ENCODE measurements at regions not wholly inside any gene's neighbourhood (a gene's known extent, or its start where the extent isn't known, plus 50 kb on each side); places are given as distances from the start of the nearest gene placed in this dataset.

DNA sequence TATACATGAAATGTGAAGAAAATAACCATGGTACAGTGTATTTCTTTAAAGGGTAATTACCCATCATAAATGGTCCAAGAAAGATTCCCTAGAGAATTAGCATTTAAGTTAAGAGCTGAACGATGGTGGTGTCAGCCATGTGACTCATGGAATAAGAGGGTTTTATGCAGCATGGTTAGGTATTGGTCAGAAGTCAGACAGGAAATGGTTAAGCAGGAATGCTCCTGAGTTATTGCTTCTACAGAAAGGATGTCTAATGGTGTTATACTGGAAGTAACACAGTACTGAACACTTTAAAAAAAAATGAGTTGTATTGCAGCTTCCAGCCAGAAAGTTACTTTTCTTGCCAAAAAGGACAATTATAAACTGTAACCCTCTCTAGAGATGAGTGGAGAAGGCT is 72.7 kb upstream of the UBE2E3 start:
- H3K9me3 ChIP-seq = no peaks in the 10 kb centered on the region
- H3K36me3 ChIP-seq = no peaks in the 10 kb centered on the region
- intact Hi-C loops (cut with DNase I) = no loop called here
- DNase-seq (no peak), ATAC-seq (no peak)
- TF ChIP-seq, protein P1, sequence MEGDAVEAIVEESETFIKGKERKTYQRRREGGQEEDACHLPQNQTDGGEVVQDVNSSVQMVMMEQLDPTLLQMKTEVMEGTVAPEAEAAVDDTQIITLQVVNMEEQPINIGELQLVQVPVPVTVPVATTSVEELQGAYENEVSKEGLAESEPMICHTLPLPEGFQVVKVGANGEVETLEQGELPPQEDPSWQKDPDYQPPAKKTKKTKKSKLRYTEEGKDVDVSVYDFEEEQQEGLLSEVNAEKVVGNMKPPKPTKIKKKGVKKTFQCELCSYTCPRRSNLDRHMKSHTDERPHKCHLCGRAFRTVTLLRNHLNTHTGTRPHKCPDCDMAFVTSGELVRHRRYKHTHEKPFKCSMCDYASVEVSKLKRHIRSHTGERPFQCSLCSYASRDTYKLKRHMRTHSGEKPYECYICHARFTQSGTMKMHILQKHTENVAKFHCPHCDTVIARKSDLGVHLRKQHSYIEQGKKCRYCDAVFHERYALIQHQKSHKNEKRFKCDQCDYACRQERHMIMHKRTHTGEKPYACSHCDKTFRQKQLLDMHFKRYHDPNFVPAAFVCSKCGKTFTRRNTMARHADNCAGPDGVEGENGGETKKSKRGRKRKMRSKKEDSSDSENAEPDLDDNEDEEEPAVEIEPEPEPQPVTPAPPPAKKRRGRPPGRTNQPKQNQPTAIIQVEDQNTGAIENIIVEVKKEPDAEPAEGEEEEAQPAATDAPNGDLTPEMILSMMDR (IDR thresholded peaks at IDR 0.05) = no peak
- no peak for TF ChIP-seq POLR2A (IDR thresholded peaks at IDR 0.05)
- no peaks in the 10 kb centered on the region for H3K4me1 ChIP-seq
- no peaks in the 10 kb centered on the region for H3K27me3 ChIP-seq
- no peak overlapping the region for H3K27ac ChIP-seq
- 85% methylated on average over 1 of the region's 1 CpG for WGBS (ENCODE audit: insufficient coverage, low coverage, low lambda C conversion rate, missing lambda C conversion rate)
- no peak overlapping the region for H3K4me3 ChIP-seq

- H3K36me3 ChIP-seq = no peaks in the 10 kb centered on the region
- intact Hi-C loops (cut with DNase I) = no loop called here
- no peaks in the 10 kb centered on the region for H3K27me3 ChIP-seq
- no peak overlapping the region for H3K4me3 ChIP-seq
- no peaks in the 10 kb centered on the region for H3K4me1 ChIP-seq
- no peak overlapping the region for H3K27ac ChIP-seq
- ATAC-seq (no peak), DNase-seq (no peak)
- TF ChIP-seq, protein P1 (IDR thresholded peaks at IDR 0.05) = no peak
- TF ChIP-seq POLR2A (IDR thresholded peaks at IDR 0.05) = no peak
- H3K9me3 ChIP-seq = no peaks in the 10 kb centered on the region
These were observed 74.9 kb upstream of the UBE2E3 start for GRCh38 chr2:180905461-180905860.

DNA sequence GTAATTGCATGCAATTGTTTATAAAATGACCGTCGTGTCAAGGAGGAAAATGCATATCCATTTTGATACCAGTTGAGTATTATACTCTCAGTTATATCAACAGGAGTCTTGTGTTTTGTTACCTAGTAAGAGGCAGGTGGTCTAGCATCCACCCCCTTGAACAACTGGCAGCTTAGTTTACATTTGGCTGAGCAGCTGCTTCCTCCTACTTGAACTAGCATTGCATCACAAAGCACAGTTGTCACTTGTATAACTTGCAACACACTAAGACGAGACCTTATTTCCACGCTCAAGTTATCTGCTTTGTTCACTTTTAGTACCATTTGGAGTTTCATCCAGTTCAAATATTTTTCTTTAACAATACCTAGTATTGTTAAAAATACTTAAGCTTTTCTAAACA is 75.4 kb upstream of the UBE2E3 start:
- Histone ChIP-seq H3K36me3 (no peaks in the 10 kb centered on the region), H3K4me3 (no peak overlapping the region), H3K9me3 (no peaks in the 10 kb centered on the region), H3K27ac (no peak overlapping the region), H3K27me3 (no peaks in the 10 kb centered on the region), H3K4me1 (no peaks in the 10 kb centered on the region)
- intact Hi-C loops (cut with DNase I) = no loop called here
- TF ChIP-seq, protein P1 (IDR thresholded peaks at IDR 0.05) = no peak
- TF ChIP-seq POLR2A (IDR thresholded peaks at IDR 0.05) = no peak
- DNase-seq = no peak
- 45% methylated on average over 4 of the region's 4 CpGs for WGBS (ENCODE audit: insufficient coverage, low coverage, low lambda C conversion rate, missing lambda C conversion rate)
- no peak for ATAC-seq

- H3K4me3 ChIP-seq = no peak overlapping the region
- DNase-seq = no peak
- no peaks in the 10 kb centered on the region for H3K9me3 ChIP-seq
- H3K4me1 ChIP-seq = no peaks in the 10 kb centered on the region
- ATAC-seq = no peak
- H3K27me3 ChIP-seq = no peaks in the 10 kb centered on the region
- WGBS (ENCODE audit: insufficient coverage, low coverage, low lambda C conversion rate, missing lambda C conversion rate) = 53% methylated on average over 4 of the region's 4 CpGs
- H3K36me3 ChIP-seq = no peaks in the 10 kb centered on the region
- no peak for TF ChIP-seq POLR2A (IDR thresholded peaks at IDR 0.05)
- TF ChIP-seq, protein P1 (IDR thresholded peaks at IDR 0.05) = no peak
- H3K27ac ChIP-seq = no peak overlapping the region
- intact Hi-C loops (cut with DNase I) = no loop called here
These were observed 79.1 kb upstream of the UBE2E3 start for GRCh38 chr2:180901331-180901730.

DNA sequence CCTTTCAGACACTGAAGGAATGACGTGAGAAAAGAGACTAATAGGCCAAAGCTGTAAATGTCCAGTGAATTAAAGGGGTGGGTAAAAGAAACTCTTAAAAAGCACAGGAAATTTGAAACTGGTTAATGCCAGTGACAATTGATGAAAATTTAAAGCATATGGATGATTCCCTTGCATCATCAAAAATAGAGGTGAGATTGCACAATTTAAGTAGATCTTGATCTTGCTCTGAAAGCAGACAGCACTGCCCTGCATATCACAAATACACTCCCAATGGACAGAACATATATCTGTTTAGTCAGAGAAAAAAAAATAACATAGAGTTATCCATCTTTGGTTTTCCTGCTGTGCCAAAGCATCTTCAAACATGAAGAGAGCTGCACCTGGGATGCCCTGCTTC is 86.7 kb upstream of the UBE2E3 start:
- Histone ChIP-seq H3K4me3 (no peak overlapping the region), H3K27me3 (no peaks in the 10 kb centered on the region), H3K27ac (no peak overlapping the region), H3K9me3 (no peaks in the 10 kb centered on the region), H3K4me1 (no peaks in the 10 kb centered on the region), H3K36me3 (no peaks in the 10 kb centered on the region)
- intact Hi-C loops (cut with DNase I) = no loop called here
- TF ChIP-seq, protein P1 (IDR thresholded peaks at IDR 0.05) = no peak
- TF ChIP-seq POLR2A (IDR thresholded peaks at IDR 0.05) = no peak
- no peak for DNase-seq
- ATAC-seq = no peak
- WGBS (ENCODE audit: insufficient coverage, low coverage, low lambda C conversion rate, missing lambda C conversion rate) = 50% methylated on average over 1 of the region's 1 CpG

Data from right lobe of liver (tissue), 6 donors.